HL-60 (cell line): ENCODE measurements at regions not wholly inside any gene's neighbourhood (a gene's known extent, or its start where the extent isn't known, plus 50 kb on each side); places are given as distances from the start of the nearest gene placed in this dataset.

Experiments
- CTCF ChIP-seq: IDR thresholded peaks from one replicate; pipeline ENCODE4 v1.5.1; 2011; ENCODE audit warnings: low read length, control low read depth, inconsistent platforms; ENCODE audit not compliant: insufficient read depth
- POLR2AphosphoS5 ChIP-seq: IDR thresholded peaks from 2 replicates; pipeline ENCODE4 v1.6.1; 2012; ENCODE audit warnings: low read depth

DNA sequence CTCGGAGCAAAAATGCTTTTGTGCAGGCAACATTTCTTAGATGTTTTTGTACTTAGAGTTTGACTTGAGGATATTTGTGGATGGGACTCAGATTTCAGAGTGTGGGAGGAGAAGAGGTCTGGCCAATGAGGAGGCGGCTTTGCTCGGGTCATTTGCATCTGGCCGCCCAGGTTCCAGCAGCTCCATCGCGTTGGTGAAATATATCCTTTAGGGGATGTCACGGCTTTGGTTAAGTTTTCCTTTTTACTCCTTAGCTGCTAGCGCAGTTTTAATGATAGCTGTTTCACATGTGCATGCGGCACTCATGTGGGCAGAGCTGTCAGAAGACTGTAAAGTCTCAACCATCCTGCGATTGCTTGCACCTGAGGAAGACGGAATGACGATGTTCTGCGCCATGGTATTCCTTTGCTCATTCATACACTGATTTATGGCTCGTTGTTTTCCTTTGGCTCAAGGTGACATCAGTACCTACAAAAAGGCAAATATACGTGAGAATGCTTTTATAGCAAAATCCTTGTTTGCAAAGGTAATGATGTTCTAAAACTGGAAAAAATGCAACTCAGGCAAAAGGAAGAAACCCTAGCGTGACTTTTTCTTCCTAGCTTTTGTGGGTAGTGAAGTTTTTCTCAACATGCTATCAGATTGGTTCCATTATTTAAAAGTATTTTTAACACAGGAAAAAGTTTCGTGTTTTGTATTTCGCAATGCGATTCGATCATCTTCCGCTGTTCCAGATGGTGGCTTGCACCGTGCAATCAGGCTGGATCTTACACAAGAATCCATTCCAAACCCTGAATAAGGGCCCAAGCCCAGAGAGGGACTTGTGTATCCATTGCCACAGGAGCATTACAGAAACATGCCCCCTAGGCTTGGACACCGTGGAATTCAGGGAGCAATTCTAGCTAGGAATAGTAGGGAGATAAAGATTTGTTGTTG is 70.5 kb upstream of the ZNF516 start:
- no peak for TF ChIP-seq CTCF
- peak; percentile 93 for TF ChIP-seq POLR2AphosphoS5
